A673 (cell line): ENCODE measurements at regions not wholly inside any gene's neighbourhood (a gene's known extent, or its start where the extent isn't known, plus 50 kb on each side); places are given as distances from the start of the nearest gene placed in this dataset.
A peak's percentile ranks its signal among the peaks of the same experiment; 100 is the strongest.

Experiments
- BruUV-seq: library from RNA; stranded (reverse); fragments of 400-500 nt; replicated peaks from 2 replicates; lab custom pipeline; 2021; lab: Mats Ljungman, UMichigan
- CTCF ChIA-PET: fragments of 300-600 bp; sonication (Branson Sonifier 250); formaldehyde crosslinking; loops from one replicate; lab custom pipeline; 2022; ENCODE audit warnings: antibody characterized with exemption; lab: Charles Lee
- POLR2A ChIA-PET: fragments of 300-600 bp; sonication (Branson Sonifier 250); formaldehyde crosslinking; loops from one replicate; lab custom pipeline; 2022; ENCODE audit warnings: antibody characterized with exemption; ENCODE audit not compliant: low non-redundant PET; lab: Charles Lee
- DNase-seq: peaks from one replicate; pipeline ENCODE4 v3.0.0-alpha.2; 2015; ENCODE audit warnings: low spot score
- H3K27ac ChIP-seq: fragments of 200-600 bp; sonication (generic); 2 replicates; pipeline ENCODE4 v1.5.1; 2016; ENCODE audit warnings: mixed run types, low read depth, mild to moderate bottlenecking, mixed read lengths, antibody characterized with exemption, low read length; ENCODE audit not compliant: poor library complexity, severe bottlenecking
- H3K27me3 ChIP-seq: fragments of 200-600 bp; sonication (generic); replicated peaks from 2 replicates; pipeline ENCODE4 v1.6.1; 2017; ENCODE audit warnings: mixed run types, low read depth, mild to moderate bottlenecking, mixed read lengths, antibody characterized with exemption, low read length; ENCODE audit not compliant: insufficient read depth, poor library complexity
- H3K36me3 ChIP-seq: fragments of 200-600 bp; sonication (generic); 2 replicates; pipeline ENCODE4 v1.6.1; 2016; ENCODE audit warnings: mixed run types, mild to moderate bottlenecking, mixed read lengths, antibody characterized with exemption, low read length; ENCODE audit not compliant: insufficient read depth, poor library complexity, severe bottlenecking
- H3K4me1 ChIP-seq: fragments of 200-600 bp; sonication (generic); 2 replicates; pipeline ENCODE4 v1.6.1; 2017; ENCODE audit warnings: mixed run types, mild to moderate bottlenecking, mixed read lengths, antibody characterized with exemption, low read length; ENCODE audit not compliant: insufficient read depth, poor library complexity, severe bottlenecking
- H3K4me3 ChIP-seq: fragments of 200-600 bp; sonication (generic); 2 replicates; pipeline ENCODE4 v1.5.1; 2016; ENCODE audit warnings: low read depth, mixed run types, mild to moderate bottlenecking, mixed read lengths, low read length; ENCODE audit not compliant: poor library complexity, severe bottlenecking
- H3K9me3 ChIP-seq: fragments of 200-600 bp; sonication (generic); 2 replicates; pipeline ENCODE4 v1.6.1; 2016; ENCODE audit warnings: mixed run types, low read depth, mild to moderate bottlenecking, mixed read lengths, antibody characterized with exemption, low read length; ENCODE audit not compliant: poor library complexity, severe bottlenecking
- CTCF ChIP-seq: fragments of 300-800, 200-600 bp; sonication (generic); conservative IDR thresholded peaks from 2 replicates; pipeline ENCODE4 v1.5.1; 2017; ENCODE audit warnings: low read depth, mild to moderate bottlenecking, antibody characterized with exemption, low read length, moderate library complexity, mixed read lengths
- EZH2 ChIP-seq: fragments of 200-600 bp; sonication (generic); IDR thresholded peaks from 2 replicates; pipeline ENCODE4 v1.6.1; 2017; ENCODE audit warnings: borderline replicate concordance, low read depth, mild to moderate bottlenecking, mixed read lengths, antibody characterized with exemption, low read length; ENCODE audit not compliant: poor library complexity, severe bottlenecking
- intact Hi-C: fragments of 100-400 bp; cut with micrococcal nuclease; formaldehyde crosslinking; loops from one replicate; pipeline ENCODE4 v1.10.0; 2022; ENCODE audit not compliant: unreplicated experiment

GRCh38 chr11:104736502-104736901 lies 161.8 kb downstream of the CASP12 start:
- peak; percentile 3 for DNase-seq
- ChIA-PET CTCF (no interaction called here), POLR2A (no interaction called here)
- TF ChIP-seq EZH2 = no peak
- no peak for TF ChIP-seq CTCF
- H3K27me3 ChIP-seq = no peaks in the 10 kb centered on the region
- H3K4me1 ChIP-seq = no peaks in the 10 kb centered on the region
- BruUV-seq = no TSS peak
- intact Hi-C loops = no loop called here
- H3K36me3 ChIP-seq = no peaks in the 10 kb centered on the region
- H3K27ac ChIP-seq = no peak overlapping the region
- no peaks in the 10 kb centered on the region for H3K9me3 ChIP-seq
- H3K4me3 ChIP-seq = no peak overlapping the region

- Histone ChIP-seq H3K27me3 (no peaks in the 10 kb centered on the region), H3K36me3 (no peaks in the 10 kb centered on the region), H3K9me3 (no peaks in the 10 kb centered on the region), H3K4me1 (no peaks in the 10 kb centered on the region), H3K4me3 (no peak overlapping the region), H3K27ac (no peak overlapping the region)
- intact Hi-C loops = no loop called here
- CTCF ChIA-PET = no interaction called here
- TF ChIP-seq CTCF = no peak
- TF ChIP-seq EZH2 = no peak
- no peak for DNase-seq
- POLR2A ChIA-PET = no interaction called here
- BruUV-seq = no TSS peak
Measured at GRCh38 chr11:104734998-104735397, 163.3 kb downstream of the CASP12 start.

DNA sequence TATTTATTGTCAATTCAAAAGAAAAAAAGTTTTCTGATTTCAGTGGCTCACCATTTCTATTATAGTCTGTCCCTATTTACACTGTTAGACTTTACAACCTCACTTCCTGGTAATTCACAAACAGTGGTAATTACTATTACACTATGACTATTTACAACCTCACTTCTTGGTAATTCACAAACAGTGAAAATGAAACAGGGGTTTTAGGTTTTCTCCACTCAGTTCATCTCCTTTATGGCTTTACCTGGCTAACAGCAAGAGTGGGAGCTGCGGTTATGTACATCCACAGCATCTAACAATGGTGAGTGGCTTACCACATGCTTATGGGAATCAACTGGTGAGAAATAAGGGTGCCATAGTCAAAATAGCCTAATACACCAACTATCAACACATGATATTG lies 166.4 kb downstream of the CASP12 start:
- no peak for TF ChIP-seq EZH2
- no peak for TF ChIP-seq CTCF

More for the DNA sequence above, 166.4 kb downstream of the CASP12 start:
- Histone ChIP-seq H3K9me3 (no peaks in the 10 kb centered on the region), H3K27ac (no peak overlapping the region), H3K27me3 (no peaks in the 10 kb centered on the region), H3K4me3 (no peak overlapping the region), H3K36me3 (no peaks in the 10 kb centered on the region), H3K4me1 (peaks cover 6% of the 10 kb centered on the region)
- BruUV-seq = no TSS peak
- POLR2A ChIA-PET = no interaction called here
- CTCF ChIA-PET = no interaction called here
- intact Hi-C loops = no loop called here
- no peak for DNase-seq
